ENCODE measurements at regions not wholly inside any gene's neighbourhood (a gene's known extent, or its start where the extent isn't known, plus 50 kb on each side); places are given as distances from the start of the nearest gene placed in this dataset.

- TF ChIP-seq EZH2 (IDR thresholded peaks at IDR 0.05; ENCODE audit: insufficient read depth, low read length) = no peak
- no peak for TF ChIP-seq CTCF (IDR thresholded peaks at IDR 0.05; ENCODE audit: insufficient read depth, low read depth, low read length)
These were observed 389.5 kb upstream of the B3GAT1 start for GRCh38 chr11:134801570-134801969.

All from astrocyte (in vitro differentiated cells and primary cell).